GM12891 (cell line): ENCODE measurements at regions not wholly inside any gene's neighbourhood (a gene's known extent, or its start where the extent isn't known, plus 50 kb on each side); places are given as distances from the start of the nearest gene placed in this dataset.

ENCODE experiments used
- DNase-seq: peaks from one replicate; pipeline ENCODE4 v3.0.0; 2011; ENCODE audit warnings: low spot score; ENCODE audit not compliant: insufficient read length
- FAIRE-seq: peaks from 2 replicates; lab custom pipeline; 2011; peaks lifted over from hg19 to GRCh38; lab: Jason Lieb, UNC
- PAX5 ChIP-seq: IDR thresholded peaks from 2 replicates; pipeline ENCODE4 v1.6.1; 2011; ENCODE audit warnings: low read length, moderate library complexity, mild to moderate bottlenecking; ENCODE audit not compliant: insufficient read depth, severe bottlenecking
- POLR2A ChIP-seq: IDR thresholded peaks from 2 replicates; pipeline ENCODE4 v1.6.1; 2011; ENCODE audit warnings: low read depth, low read length, control low read depth
- POLR2AphosphoS5 ChIP-seq: IDR thresholded peaks from 2 replicates; pipeline ENCODE4 v1.6.1; 2011; ENCODE audit warnings: low read depth, low read length, control low read depth
- POU2F2 ChIP-seq: IDR thresholded peaks from 2 replicates; pipeline ENCODE4 v1.6.1; 2011; ENCODE audit warnings: low read depth, mild to moderate bottlenecking, control low read depth, low read length, moderate library complexity
- SPI1 ChIP-seq: IDR thresholded peaks from 2 replicates; pipeline ENCODE4 v1.6.1; 2011; ENCODE audit warnings: low read depth, low read length, control low read depth
- TAF1 ChIP-seq: IDR thresholded peaks from 2 replicates; pipeline ENCODE4 v1.6.1; 2011; ENCODE audit warnings: low read depth, low read length, control low read depth

- TF ChIP-seq SPI1 (no peak), POLR2A (no peak), POU2F2 (no peak), POLR2AphosphoS5 (no peak), TAF1 (no peak), PAX5 (no peak)
- FAIRE-seq (no peak), DNase-seq (no peak)
Observed at GRCh38 chr13:53953183-53953582, 924.6 kb downstream of the OLFM4 start.
